ENCODE measurements at regions not wholly inside any gene's neighbourhood (a gene's known extent, or its start where the extent isn't known, plus 50 kb on each side); places are given as distances from the start of the nearest gene placed in this dataset.

- Histone ChIP-seq H3K27me3 (replicated peaks) (no peaks in the 10 kb centered on the region), H3K36me3 (replicated peaks) (no peaks in the 10 kb centered on the region), H3K27ac (no peak overlapping the region), H3K4me3 (ENCODE audit: low read depth, low read length) (no peak overlapping the region)
- DNase-seq: no peak
- no peak for TF ChIP-seq CTCF (IDR thresholded peaks at IDR 0.05; ENCODE audit: low read depth, low read length, missing control alignments)
- in situ Hi-C loops (cut with HindIII; ENCODE audit: low pct_ligation_motif_present, low sequenced_read_pairs): no loop called here
These were observed 50.1 kb upstream of the IGFBP3 start for GRCh38 chr7:45971171-45971570.

Measured in brain microvascular endothelial cell (primary cell).